ENCODE measurements at regions not wholly inside any gene's neighbourhood (a gene's known extent, or its start where the extent isn't known, plus 50 kb on each side); places are given as distances from the start of the nearest gene placed in this dataset.

DNA sequence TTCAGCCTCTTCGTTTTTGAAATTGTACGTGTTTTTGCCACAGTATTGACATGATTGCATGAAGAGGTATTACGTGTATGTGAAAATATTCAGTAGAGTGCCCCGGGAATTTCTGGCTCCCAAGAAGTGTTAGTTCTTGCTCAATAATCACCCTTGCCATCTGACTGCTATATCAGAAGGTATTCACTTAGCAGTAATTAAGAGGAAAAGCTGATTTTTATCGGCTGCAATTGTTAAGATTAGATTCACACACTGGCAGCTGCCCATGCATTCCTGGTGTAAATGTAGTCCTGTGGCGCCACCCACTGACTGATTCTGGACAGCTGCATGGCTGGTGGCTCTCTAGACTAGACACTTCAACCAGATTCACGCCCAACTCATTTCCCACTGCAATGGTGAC lies 440.1 kb upstream of the ADAMTS16 start:
- TF ChIP-seq, protein P1, sequence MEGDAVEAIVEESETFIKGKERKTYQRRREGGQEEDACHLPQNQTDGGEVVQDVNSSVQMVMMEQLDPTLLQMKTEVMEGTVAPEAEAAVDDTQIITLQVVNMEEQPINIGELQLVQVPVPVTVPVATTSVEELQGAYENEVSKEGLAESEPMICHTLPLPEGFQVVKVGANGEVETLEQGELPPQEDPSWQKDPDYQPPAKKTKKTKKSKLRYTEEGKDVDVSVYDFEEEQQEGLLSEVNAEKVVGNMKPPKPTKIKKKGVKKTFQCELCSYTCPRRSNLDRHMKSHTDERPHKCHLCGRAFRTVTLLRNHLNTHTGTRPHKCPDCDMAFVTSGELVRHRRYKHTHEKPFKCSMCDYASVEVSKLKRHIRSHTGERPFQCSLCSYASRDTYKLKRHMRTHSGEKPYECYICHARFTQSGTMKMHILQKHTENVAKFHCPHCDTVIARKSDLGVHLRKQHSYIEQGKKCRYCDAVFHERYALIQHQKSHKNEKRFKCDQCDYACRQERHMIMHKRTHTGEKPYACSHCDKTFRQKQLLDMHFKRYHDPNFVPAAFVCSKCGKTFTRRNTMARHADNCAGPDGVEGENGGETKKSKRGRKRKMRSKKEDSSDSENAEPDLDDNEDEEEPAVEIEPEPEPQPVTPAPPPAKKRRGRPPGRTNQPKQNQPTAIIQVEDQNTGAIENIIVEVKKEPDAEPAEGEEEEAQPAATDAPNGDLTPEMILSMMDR (IDR thresholded peaks at IDR 0.05) = peak; percentile 36; the same call in 1 of the 2 replicates

DNA sequence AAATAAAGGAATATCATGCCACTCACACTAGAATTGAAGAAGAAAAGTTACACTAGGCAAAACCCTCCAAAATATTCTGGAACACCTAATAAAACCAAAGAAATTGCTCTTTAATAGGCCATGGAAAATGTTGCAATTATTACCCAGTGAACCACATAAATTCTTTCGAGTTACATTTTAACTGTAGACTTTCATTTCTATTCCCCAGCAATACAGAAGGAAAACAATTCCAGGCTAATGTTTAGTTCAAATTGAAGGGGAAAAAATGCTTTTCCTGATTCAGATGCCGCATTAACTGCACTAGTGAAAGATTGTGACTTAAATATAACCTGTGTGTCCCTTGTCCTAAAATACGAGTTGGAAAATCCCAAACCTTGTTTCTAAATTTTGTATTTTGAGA lies 439.3 kb upstream of the ADAMTS16 start:
- TF ChIP-seq, protein P1 (IDR thresholded peaks at IDR 0.05) = no peak

DNA sequence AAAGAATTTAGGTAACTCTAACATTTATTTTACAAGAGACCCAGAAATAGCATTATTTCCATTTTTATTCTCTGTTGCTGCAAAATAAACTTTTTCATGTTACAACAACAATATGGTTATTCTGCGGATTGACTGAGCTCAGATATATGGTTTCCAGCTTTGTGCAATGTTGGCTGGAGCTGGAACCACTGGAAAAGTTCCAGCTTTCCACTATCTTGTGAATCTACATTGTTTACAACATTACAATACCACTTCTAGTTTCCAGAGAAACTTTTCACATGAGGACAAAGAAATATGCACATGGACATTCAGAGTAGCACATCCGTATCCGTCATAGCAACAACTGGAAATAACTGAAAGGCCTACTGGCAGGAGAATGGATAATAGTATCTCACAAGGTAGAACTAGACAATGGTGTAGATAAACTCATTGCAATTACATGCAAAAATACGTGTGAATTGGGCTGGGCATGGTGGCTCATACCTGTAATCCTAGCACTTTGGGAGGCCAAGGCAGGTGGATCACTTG lies 436.1 kb upstream of the ADAMTS16 start:
- TF ChIP-seq, protein P1 (IDR thresholded peaks at IDR 0.05) = no peak

DNA sequence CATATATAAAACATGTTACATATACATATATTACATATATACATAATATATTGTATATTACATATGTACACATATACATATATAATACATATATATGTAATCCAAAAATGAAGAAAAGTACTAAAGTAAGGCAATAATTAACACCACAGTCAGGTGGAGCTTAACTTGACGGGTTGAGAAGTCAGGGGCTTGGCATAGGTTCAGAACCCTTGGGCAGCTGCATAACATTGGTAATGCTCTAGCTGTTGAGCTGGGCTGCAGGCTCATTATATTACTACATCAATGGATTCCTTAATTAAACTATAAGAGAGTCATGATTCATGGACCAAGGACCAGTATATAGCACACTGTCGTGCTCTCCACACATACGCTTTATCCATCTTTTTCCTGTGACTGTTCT lies 435.2 kb upstream of the ADAMTS16 start:
- TF ChIP-seq, protein P1 (IDR thresholded peaks at IDR 0.05) = no peak

DNA sequence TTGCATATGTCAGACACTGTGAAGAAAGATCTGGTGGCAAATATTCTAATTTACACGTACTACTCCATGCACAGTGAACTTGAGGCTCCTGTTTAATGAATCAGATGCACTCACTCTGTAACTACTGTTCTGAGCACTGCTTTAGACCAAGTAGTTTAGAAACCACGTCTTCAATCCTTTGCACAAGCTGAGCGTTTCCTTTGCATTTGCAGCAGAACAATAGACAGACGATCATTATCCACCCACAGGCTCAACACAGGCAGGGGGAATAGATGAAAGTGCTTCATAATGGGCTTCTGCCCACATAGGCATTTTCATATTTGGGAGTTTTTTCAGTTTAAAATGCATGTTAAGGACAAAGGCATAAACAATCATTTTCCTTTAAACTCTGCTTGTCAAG lies 423.3 kb upstream of the ADAMTS16 start:
- TF ChIP-seq, protein P1 (IDR thresholded peaks at IDR 0.05) = no peak

DNA sequence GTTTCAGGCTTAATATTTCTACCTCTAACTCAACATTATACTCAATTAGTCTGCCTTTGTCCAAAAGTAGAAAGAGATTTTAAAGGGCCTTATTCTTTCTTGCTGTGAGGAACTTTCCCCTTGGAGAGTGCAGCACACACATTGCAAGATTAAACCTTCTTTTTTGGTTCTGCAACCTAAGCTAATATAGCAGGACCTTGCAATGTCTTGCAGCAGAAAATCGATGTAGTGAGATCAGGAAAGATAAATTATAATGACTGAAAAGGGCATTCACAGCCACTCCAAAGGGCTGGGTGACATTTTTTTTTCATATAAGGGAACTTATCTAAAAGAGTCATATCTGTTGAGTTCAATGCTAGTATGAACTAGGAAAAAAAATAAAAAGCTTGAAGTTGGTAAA lies 422.7 kb upstream of the ADAMTS16 start:
- TF ChIP-seq, protein P1 (IDR thresholded peaks at IDR 0.05) = no peak

DNA sequence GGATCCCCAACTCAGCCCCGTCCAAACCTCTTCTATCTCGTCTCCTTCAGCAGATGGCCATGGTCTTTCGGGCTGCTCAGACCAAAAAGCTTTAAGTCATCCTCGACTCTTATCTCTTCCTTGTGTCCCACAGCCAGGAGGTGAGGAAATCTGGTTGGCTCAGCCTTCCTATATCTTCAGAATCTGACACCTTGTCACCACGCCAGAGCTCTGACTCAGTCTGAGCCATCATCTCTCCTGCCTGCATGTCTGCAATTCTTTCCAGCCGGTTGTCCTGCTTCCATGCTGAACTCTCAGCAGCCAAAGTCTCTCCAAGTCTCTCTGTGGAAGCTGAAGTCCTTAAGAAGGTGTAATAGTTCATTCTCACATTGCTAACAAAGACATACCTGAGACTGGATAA lies 419.3 kb upstream of the ADAMTS16 start:
- TF ChIP-seq, protein P1 (IDR thresholded peaks at IDR 0.05) = no peak

DNA sequence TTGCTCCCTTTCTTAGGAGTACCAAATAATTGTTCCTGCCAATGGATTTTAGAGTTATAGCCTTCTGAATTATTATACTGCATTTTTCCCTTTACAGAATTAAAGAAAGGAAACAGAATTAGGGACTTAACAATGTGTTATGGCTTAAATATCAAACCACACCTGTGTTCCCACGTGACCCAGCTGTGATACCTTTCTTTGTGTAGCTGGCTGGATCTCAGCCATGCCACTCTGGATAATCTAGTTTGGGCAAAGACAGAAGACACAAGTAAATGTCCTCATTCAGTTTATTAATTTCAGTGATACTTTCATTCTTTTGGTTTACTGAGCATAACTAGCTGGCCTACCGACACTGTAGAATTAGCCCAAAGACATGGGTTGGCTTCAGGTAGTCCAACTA lies 417.2 kb upstream of the ADAMTS16 start:
- TF ChIP-seq, protein P1 (IDR thresholded peaks at IDR 0.05) = no peak

Measured in LNCAP (cell line).